MM.1S (cell line): ENCODE measurements at regions not wholly inside any gene's neighbourhood (a gene's known extent, or its start where the extent isn't known, plus 50 kb on each side); places are given as distances from the start of the nearest gene placed in this dataset.
"Not testable (repeated sequence)": the region's sequence is repeated elsewhere in the genome, so short reads cannot be mapped to it uniquely, and the experiment has no call there.

Source experiments
- DNase-seq: peaks from one replicate; pipeline ENCODE4 v3.0.0-alpha.2; 2015
- H2AFZ ChIP-seq: fragments of 300-600 bp; sonication (generic); 2 replicates; pipeline ENCODE4 v1.6.0; 2016; ENCODE audit warnings: antibody characterized with exemption, low read length
- H3F3A ChIP-seq: fragments of 300-600 bp; sonication (generic); 2 replicates; pipeline ENCODE4 v1.6.1; 2016; ENCODE audit warnings: mild to moderate bottlenecking, antibody characterized with exemption, low read length, moderate library complexity, mixed read lengths; ENCODE audit not compliant: insufficient read depth
- H3K27ac ChIP-seq: fragments of 300-600 bp; sonication (generic); 2 replicates; pipeline ENCODE4 v1.5.1; 2016; ENCODE audit warnings: mild to moderate bottlenecking, low read length
- H3K27me3 ChIP-seq: fragments of 300-600 bp; sonication (generic); replicated peaks from 2 replicates; pipeline ENCODE4 v1.6.0; 2016; ENCODE audit warnings: low read length; ENCODE audit not compliant: insufficient read depth
- H3K36me3 ChIP-seq: fragments of 300-600 bp; sonication (generic); replicated peaks from 2 replicates; pipeline ENCODE4 v1.6.1; 2016; ENCODE audit warnings: mild to moderate bottlenecking, low read length, mixed read lengths; ENCODE audit not compliant: insufficient read depth
- H3K4me1 ChIP-seq: fragments of 300-600 bp; sonication (generic); 2 replicates; pipeline ENCODE4 v1.6.1; 2016; ENCODE audit warnings: low read length, mixed read lengths
- H3K4me2 ChIP-seq: fragments of 300-600 bp; sonication (generic); 2 replicates; pipeline ENCODE4 v1.6.0; 2016; ENCODE audit warnings: low read depth, low read length
- H3K4me3 ChIP-seq: fragments of 300-600 bp; sonication (generic); 2 replicates; pipeline ENCODE4 v1.5.1; 2016; ENCODE audit warnings: low read length, mixed read lengths
- H3K79me2 ChIP-seq: fragments of 300-600 bp; sonication (generic); 2 replicates; pipeline ENCODE4 v1.6.1; 2016; ENCODE audit warnings: mixed run types, low read length, mixed read lengths
- H3K9ac ChIP-seq: fragments of 300-600 bp; sonication (generic); 2 replicates; pipeline ENCODE4 v1.6.1; 2016; ENCODE audit warnings: low read length, mixed read lengths
- H3K9me2 ChIP-seq: fragments of 300-600 bp; sonication (generic); replicated peaks from 2 replicates; pipeline ENCODE4 v1.6.1; 2016; ENCODE audit warnings: mild to moderate bottlenecking, low read length, mixed read lengths; ENCODE audit not compliant: insufficient read depth
- H3K9me3 ChIP-seq: fragments of 300-600 bp; sonication (generic); replicated peaks from 2 replicates; pipeline ENCODE4 v1.6.1; 2016; ENCODE audit warnings: mild to moderate bottlenecking, low read length, mixed read lengths; ENCODE audit not compliant: insufficient read depth
- H4K20me1 ChIP-seq: fragments of 300-600 bp; sonication (generic); 2 replicates; pipeline ENCODE4 v1.6.1; 2016; ENCODE audit warnings: mild to moderate bottlenecking, low read length, moderate library complexity, mixed read lengths; ENCODE audit not compliant: insufficient read depth
- CTCF ChIP-seq: fragments of 300-600 bp; sonication (generic); IDR thresholded peaks from 2 replicates; pipeline ENCODE4 v1.5.1; 2016; ENCODE audit warnings: antibody characterized with exemption, low read length, mixed read lengths
- EZH2 ChIP-seq: fragments of 300-600 bp; sonication (generic); optimal IDR thresholded peaks from 2 replicates; pipeline ENCODE3; 2017; ENCODE audit warnings: low read depth, mild to moderate bottlenecking, antibody characterized with exemption, low read length, mixed read lengths
- EZH2phosphoT487 ChIP-seq: fragments of 300-600 bp; sonication (generic); IDR thresholded peaks from 2 replicates; pipeline ENCODE4 v1.6.1; 2018; ENCODE audit warnings: antibody characterized with exemption, low read length

DNA sequence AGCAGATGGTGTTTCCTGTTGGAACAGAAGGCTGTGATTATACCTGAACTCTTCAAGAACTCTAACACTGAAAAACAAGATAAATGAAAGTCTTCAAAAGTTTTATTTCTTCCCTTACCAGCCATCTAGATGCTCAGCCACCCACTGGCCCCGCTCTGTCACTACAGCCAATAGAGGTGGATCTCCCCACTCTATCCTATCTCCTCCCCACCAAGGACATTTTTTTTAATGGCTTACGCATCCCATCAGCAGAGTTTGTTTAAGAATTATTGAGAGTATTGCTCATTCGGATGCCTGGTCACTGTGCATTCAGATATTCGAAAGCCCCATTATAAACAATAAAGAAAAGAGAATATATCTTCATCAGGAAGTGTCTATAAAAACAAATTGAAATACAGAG, 159.4 kb downstream of the RASEF start:
- Histone ChIP-seq H3F3A (no peaks in the 10 kb centered on the region), H3K9me3 (no peaks in the 10 kb centered on the region), H3K27ac (no peak overlapping the region), H3K9me2 (no peaks in the 10 kb centered on the region), H3K4me1 (no peaks in the 10 kb centered on the region), H3K4me2 (no peak overlapping the region), H2AFZ (no peak overlapping the region), H3K4me3 (no peak overlapping the region), H3K36me3 (no peaks in the 10 kb centered on the region), H3K9ac (no peak overlapping the region), H3K27me3 (no peaks in the 10 kb centered on the region), H3K79me2 (no peaks in the 10 kb centered on the region), H4K20me1 (no peaks in the 10 kb centered on the region)
- DNase-seq: no peak
- TF ChIP-seq EZH2 (no peak), CTCF (no peak), EZH2phosphoT487 (no peak)

DNA sequence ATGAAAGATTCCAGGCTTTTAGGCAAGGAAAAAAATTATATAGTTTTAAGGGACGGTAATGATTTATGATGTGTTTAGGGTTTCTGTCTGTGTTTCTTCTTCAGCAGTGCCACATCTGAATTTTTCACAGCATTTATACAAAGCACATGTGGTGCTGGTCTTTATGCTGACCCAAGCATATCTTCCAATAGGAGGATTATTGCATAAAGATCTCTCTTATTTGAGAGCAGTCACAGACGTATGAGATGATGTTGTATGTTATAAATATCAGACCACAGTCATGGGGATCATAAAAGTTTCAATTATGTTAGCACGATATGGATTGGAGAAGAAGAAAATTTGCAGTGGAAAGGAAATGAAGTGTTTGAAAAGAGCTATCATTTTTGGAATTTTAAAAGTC, 150.9 kb downstream of the RASEF start:
- DNase-seq: no peak
- Histone ChIP-seq H3K9me3 (no peaks in the 10 kb centered on the region), H4K20me1 (no peaks in the 10 kb centered on the region), H3K4me3 (no peak overlapping the region), H3K9ac (no peak overlapping the region), H3K27me3 (no peaks in the 10 kb centered on the region), H3K27ac (no peak overlapping the region), H3F3A (no peaks in the 10 kb centered on the region), H3K4me1 (no peaks in the 10 kb centered on the region), H3K36me3 (no peaks in the 10 kb centered on the region), H2AFZ (no peak overlapping the region), H3K9me2 (no peaks in the 10 kb centered on the region), H3K4me2 (no peak overlapping the region), H3K79me2 (no peaks in the 10 kb centered on the region)
- TF ChIP-seq EZH2phosphoT487 (no peak), EZH2 (no peak), CTCF (no peak)

DNA sequence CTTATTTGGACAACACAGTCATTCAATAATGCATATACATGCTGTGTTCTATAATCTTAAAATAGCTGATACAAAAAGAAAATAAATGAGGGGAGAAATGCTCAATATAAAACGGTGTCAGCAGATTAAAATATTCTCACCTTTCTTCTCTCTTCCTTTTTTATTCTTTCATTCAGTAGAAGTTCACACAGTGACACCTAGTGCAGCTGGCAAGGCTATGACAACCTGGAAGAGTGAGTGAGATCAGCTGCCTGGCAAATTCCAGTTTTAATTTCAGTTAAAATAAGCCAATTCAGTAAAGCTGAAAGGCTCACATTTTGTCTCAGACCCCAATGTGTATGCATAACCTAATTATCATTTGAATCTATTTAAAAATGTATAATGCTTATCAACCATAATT, 150.3 kb downstream of the RASEF start:
- no peak overlapping the region for H3K27ac ChIP-seq
- no peaks in the 10 kb centered on the region for H3K9me3 ChIP-seq
- H3K9ac ChIP-seq: no peak overlapping the region

GRCh38 chr9:82916238-82916637, 146.7 kb downstream of the RASEF start:
- H3K9me2 ChIP-seq, H2AFZ ChIP-seq, H3K9me3 ChIP-seq, H3F3A ChIP-seq, H3K27ac ChIP-seq, H4K20me1 ChIP-seq, H3K4me2 ChIP-seq, DNase-seq, H3K36me3 ChIP-seq, H3K79me2 ChIP-seq, H3K4me1 ChIP-seq, H3K9ac ChIP-seq, H3K4me3 ChIP-seq, H3K27me3 ChIP-seq: not testable (repeated sequence)

More for the DNA sequence above, 150.3 kb downstream of the RASEF start:
- Histone ChIP-seq H3K27me3 (no peaks in the 10 kb centered on the region), H3K4me2 (no peak overlapping the region), H2AFZ (no peak overlapping the region), H3K4me3 (no peak overlapping the region), H3K9me2 (no peaks in the 10 kb centered on the region), H3K36me3 (no peaks in the 10 kb centered on the region), H3F3A (no peaks in the 10 kb centered on the region), H3K4me1 (no peaks in the 10 kb centered on the region), H4K20me1 (no peaks in the 10 kb centered on the region), H3K79me2 (no peaks in the 10 kb centered on the region)
- TF ChIP-seq CTCF: no peak
- TF ChIP-seq EZH2phosphoT487: no peak
- TF ChIP-seq EZH2: no peak
- DNase-seq: no peak
